HG03108 (cell line): ENCODE measurements at regions not wholly inside any gene's neighbourhood (a gene's known extent, or its start where the extent isn't known, plus 50 kb on each side); places are given as distances from the start of the nearest gene placed in this dataset.
"Not testable (repeated sequence)": the region's sequence is repeated elsewhere in the genome, so short reads cannot be mapped to it uniquely, and the experiment has no call there.

Experiments used
- ATAC-seq: cut with Tn5 transposase; IDR thresholded peaks from one replicate; pipeline ENCODE4 v1.9.1; 2021; ENCODE audit warnings: moderate library complexity; ENCODE audit not compliant: unreplicated experiment

- no peak for ATAC-seq
These were observed 557.3 kb upstream of the SALL3 start for GRCh38 chr18:78422336-78422735.

DNA sequence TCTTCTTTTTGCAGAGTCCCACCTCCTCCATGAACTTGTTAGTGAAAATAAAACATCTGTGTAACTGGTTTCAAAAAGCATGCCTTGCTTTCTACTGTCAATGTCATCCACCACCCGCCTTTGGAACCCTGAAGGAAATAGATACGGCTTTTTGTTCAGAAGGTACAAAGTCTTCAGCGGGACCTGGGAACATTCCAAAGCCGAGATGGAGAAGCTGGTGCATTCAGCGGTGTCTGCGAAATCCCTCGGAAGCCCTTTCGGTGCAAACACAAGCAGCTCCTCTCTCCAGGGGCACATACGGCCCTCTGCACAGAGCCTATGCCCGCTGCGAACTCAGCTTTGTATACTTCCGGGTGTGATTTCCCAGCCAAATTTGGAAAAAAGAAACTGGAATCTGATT is 555.8 kb upstream of the SALL3 start:
- ATAC-seq = no peak

DNA sequence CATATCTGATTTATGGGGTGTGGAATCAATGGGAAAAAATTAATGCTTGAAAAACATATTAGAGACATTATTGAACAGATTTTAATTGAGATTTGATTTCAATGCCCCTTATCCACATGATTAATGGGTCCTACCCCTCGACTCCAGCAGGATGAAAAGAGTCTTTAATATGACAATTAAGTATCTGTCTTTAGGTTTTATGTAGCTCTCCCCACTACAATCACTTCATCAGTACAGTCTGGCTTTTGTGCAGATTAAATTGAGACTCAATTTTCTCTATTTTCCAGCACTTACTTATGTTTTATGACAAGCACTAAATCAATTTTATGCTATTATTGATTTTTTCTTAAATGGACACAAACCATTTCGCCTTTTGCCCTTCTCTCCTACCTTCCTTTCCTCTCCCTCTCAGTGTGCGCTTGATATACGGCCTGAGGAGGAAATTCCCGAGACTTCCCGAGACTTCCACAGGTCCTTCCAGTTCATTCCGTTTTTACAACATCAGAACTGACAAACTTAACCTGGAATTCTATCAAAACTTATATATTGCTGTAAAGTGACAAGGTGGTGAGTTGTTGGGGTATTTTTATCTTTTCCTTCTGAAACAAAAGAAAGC is 555.1 kb upstream of the SALL3 start:
- ATAC-seq = no peak

DNA sequence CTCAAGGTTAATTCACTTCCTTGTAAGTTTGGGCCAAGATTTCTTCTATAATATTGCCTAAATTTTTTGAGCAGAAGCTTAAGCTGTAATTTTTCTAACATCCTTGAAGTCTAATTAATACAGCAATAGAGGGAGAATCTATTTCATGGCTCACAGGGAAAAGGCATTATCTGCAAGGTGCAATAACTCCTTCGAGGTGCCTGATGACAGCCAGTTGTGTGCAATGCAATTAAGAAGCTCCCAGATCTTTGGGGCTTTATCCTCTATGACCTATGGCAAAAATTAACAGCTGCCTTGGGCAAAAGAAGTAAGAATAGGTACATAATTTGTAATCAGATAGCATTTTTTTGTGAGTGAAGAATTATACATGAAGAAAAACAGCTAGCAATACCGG is 554.6 kb upstream of the SALL3 start:
- no peak for ATAC-seq

GRCh38 chr18:78427081-78427480 is 552.5 kb upstream of the SALL3 start:
- ATAC-seq = no peak

GRCh38 chr18:78429127-78430108 is 550.2 kb upstream of the SALL3 start:
- ATAC-seq = no peak

GRCh38 chr18:78430131-78430758 is 549.4 kb upstream of the SALL3 start:
- no peak for ATAC-seq

GRCh38 chr18:78431606-78432005 is 548.0 kb upstream of the SALL3 start:
- ATAC-seq = no peak

- ATAC-seq = no peak
These were observed 546.1 kb upstream of the SALL3 start for GRCh38 chr18:78433562-78433961.

DNA sequence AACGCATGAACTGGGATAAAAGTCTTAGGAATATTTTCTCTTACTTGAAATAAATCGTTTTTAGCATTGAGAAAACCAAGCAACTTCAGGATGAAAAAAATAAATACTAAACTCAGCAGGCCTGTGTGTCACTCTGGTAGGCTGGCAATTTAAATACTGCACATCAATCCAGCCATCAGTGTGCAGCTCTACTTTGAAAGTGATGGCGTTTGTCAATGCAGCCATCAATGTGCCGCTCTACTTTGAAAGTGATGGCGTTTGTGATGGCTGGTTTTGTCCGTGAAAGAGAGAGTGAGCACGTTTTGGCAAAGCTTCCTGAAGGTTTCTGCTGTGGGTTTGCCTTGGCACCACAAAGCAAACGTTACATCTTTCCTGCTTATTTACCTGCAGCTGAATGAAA is 543.5 kb upstream of the SALL3 start:
- no peak for ATAC-seq

DNA sequence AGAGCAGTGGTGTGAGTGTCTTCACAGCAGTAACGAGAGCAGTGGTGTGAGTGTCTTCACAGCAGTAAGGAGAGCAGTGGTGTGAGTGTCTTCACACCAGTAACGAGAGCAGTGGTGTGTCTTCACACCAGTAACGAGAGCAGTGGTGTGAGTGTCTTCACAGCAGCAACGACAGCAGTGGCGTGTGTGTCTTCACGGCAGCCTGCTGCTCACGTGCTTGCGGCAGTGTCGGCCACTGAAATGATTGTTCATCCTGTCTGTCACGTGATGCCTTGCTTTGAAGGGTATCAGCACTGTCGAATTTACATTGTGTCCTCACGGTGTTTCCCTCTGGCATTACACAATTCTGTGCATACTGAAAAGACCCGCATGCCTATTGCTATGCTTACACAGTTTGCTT is 541.4 kb upstream of the SALL3 start:
- not testable (repeated sequence) for ATAC-seq

DNA sequence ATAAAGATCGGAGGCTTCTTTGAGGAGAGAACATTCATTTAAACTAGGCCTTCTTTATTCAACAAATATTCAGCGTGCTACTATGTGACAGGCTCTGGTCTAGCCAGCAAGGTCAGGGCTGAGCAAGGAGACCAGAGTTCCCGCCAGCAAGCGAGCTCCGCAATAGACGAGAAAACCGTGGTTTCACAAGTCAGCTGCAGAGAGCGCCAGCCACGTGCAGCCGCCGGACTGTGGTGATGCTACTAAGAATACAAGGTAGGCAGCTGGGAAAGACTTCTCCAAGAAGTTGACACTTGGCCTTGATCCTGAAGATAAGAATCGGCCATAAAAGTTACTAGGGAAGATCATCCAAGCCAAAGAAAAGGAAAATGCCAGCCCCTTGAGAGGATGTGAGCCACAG is 533.7 kb upstream of the SALL3 start:
- no peak for ATAC-seq

- no peak for ATAC-seq
These were observed 532.4 kb upstream of the SALL3 start for GRCh38 chr18:78447211-78447610.

GRCh38 chr18:78448106-78448505 is 531.5 kb upstream of the SALL3 start:
- no peak for ATAC-seq

DNA sequence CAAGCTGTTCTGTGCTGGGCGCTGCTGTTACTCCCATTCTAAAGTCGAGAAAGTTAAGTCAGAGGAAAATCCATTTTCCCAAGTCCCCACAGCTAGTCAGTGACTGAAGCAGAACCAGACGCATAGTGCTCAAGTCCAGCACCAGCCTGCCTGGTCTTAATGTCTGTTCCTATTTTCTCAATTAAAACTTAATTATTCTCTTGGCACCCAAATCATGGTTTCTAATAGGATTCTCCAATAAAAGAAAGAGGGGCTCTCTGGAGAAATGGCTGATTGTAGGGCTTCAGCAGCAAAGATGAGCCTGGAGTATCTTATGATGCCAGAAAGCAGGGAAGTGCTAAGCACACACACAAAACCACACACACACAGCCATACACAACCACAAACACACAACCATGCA is 531.0 kb upstream of the SALL3 start:
- no peak for ATAC-seq

GRCh38 chr18:78454221-78454620 is 525.4 kb upstream of the SALL3 start:
- no peak for ATAC-seq

DNA sequence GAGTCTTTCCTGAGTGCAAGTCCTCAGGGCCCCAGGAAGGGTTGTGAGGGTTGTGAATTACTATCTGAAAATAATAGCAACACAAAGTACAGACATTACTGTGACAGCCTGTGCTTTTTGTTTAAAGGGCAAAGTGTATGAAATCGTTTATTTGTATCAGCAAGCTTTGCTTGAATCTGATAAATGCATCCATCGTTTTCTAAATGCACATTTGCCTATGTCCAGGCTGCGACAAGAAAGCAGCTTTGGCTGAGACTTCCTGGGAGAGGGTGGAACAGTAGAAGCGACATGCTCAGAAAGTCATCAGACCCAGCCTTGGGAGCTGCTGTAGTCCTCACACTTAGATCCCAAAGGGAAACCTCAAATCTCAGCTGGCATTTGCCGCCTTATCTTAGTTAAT is 524.2 kb upstream of the SALL3 start:
- ATAC-seq = no peak

DNA sequence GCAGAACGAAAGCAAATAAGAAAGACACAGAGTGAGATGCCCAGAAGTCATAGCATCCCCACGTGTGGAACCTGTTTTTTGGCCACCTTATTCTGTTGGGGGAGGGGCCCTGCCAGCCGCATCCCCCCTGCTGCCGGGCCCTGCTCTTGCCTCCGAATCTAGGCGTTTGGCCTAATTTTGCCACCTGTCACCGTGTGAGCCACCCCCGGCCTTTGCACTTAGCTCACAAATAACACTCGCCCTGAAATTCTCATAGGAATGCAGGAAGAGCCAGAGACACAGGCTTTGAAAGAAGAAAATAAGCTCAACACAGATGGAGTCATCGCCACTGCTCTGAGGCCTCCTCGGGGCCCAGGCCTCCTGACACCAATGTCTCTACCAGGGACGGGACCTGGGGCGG is 522.6 kb upstream of the SALL3 start:
- ATAC-seq = no peak

DNA sequence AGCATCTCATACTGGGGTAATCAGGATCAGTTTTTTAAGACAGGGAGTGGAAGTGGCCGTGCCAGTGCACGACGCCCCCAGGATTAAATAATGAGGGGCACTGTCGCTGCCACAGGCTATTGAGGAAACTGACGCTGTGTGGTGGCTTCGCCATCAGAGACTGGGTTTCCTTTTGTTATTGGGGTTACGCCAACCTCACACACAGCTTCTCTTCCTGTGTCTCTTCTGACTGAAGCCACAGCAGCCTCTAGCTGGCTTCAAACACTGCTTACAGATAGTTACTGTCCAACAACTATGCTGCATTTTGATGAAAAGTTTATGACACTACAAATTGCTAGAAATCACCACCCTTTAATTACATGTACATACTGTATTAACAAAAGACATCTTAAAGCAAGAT is 521.9 kb upstream of the SALL3 start:
- ATAC-seq = no peak

DNA sequence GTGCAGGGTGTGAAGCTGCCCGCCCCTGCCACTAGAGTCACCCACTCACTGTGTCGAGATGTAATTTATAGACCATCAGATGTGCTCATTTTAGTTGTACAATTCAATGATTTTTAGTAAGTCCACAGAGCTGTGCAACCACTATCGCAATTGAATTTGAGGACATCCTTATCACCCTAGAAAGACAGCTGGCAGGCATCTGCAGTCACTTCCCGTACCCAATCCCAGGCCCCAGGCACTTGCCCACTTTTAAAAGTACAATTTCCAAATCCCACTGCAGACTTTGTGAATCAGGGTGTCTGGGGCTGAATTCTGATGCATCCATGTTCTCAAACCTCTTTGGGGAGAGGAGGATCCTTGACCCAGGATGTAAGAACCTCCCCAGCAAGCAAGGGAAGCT is 521.3 kb upstream of the SALL3 start:
- no peak for ATAC-seq

GRCh38 chr18:78459668-78460067 is 520.0 kb upstream of the SALL3 start:
- ATAC-seq = no peak

- ATAC-seq = no peak
These were observed 519.1 kb upstream of the SALL3 start for GRCh38 chr18:78460558-78460957.
